Panc1 (cell line): ENCODE measurements at regions not wholly inside any gene's neighbourhood (a gene's known extent, or its start where the extent isn't known, plus 50 kb on each side); places are given as distances from the start of the nearest gene placed in this dataset.

ENCODE experiments used
- CTCF ChIP-seq: fragments of 450-650 bp; IDR thresholded peaks from 2 replicates; pipeline ENCODE4 v1.5.1; 2017; ENCODE audit warnings: mild to moderate bottlenecking
- POLR2AphosphoS5 ChIP-seq: IDR thresholded peaks from 2 replicates; pipeline ENCODE4 v1.6.1; 2012; ENCODE audit warnings: mild to moderate bottlenecking, low read depth, low read length, moderate library complexity
- SIN3A ChIP-seq: IDR thresholded peaks from 2 replicates; pipeline ENCODE4 v1.6.1; 2012; ENCODE audit warnings: low read depth, mild to moderate bottlenecking, low read length, moderate library complexity, borderline replicate concordance; ENCODE audit not compliant: insufficient read depth
- TF ChIP-seq, protein P1 (sequence below), 2 experiments: IDR thresholded peaks; 2 replicates each; pipeline ENCODE4 v1.6.1; 2011 to 2012; ENCODE audit warnings: low read depth in 2 of 2, control low read depth in 1 of 2, low read length in 1 of 2, mild to moderate bottlenecking in 1 of 2, moderate library complexity in 1 of 2; ENCODE audit not compliant: insufficient read depth in 1 of 2

DNA sequence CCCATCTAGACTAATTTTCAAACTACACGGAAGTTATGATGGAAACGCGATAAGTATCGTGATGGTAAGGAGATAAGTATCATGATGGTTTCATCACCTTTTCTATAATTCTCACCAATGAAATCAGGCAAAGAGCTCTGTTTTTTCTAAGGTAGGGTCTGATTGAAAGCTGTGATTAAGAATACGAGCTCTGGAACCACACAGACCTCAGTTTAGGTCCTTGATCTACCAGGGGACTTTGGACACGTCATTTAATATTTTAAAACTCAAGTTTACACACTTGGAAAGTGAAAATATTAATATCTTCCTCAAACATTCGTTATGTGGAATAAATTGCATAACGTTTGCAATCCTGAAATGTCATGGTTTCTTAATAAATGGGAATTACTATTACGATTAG is 538.2 kb upstream of the CELF2 start:
- TF ChIP-seq CTCF: no peak
- TF ChIP-seq SIN3A: no peak
- no peak for TF ChIP-seq POLR2AphosphoS5
- TF ChIP-seq, protein P1, sequence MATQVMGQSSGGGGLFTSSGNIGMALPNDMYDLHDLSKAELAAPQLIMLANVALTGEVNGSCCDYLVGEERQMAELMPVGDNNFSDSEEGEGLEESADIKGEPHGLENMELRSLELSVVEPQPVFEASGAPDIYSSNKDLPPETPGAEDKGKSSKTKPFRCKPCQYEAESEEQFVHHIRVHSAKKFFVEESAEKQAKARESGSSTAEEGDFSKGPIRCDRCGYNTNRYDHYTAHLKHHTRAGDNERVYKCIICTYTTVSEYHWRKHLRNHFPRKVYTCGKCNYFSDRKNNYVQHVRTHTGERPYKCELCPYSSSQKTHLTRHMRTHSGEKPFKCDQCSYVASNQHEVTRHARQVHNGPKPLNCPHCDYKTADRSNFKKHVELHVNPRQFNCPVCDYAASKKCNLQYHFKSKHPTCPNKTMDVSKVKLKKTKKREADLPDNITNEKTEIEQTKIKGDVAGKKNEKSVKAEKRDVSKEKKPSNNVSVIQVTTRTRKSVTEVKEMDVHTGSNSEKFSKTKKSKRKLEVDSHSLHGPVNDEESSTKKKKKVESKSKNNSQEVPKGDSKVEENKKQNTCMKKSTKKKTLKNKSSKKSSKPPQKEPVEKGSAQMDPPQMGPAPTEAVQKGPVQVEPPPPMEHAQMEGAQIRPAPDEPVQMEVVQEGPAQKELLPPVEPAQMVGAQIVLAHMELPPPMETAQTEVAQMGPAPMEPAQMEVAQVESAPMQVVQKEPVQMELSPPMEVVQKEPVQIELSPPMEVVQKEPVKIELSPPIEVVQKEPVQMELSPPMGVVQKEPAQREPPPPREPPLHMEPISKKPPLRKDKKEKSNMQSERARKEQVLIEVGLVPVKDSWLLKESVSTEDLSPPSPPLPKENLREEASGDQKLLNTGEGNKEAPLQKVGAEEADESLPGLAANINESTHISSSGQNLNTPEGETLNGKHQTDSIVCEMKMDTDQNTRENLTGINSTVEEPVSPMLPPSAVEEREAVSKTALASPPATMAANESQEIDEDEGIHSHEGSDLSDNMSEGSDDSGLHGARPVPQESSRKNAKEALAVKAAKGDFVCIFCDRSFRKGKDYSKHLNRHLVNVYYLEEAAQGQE (IDR thresholded peaks at IDR 0.05; ENCODE audit: insufficient read depth in 1 of 2, low read depth in 2 of 2, low read length in 1 of 2): no peak
